Tibial nerve (tissue), 3 donors: ENCODE measurements at regions not wholly inside any gene's neighbourhood (a gene's known extent, or its start where the extent isn't known, plus 50 kb on each side); places are given as distances from the start of the nearest gene placed in this dataset.

Source experiments
- POLR2A ChIP-seq, 2 donors: fragments of 450-650 bp; IDR thresholded peaks; one replicate each; pipeline ENCODE4 v1.6.1; 2017; ENCODE audit warnings: antibody characterized with exemption in 2 of 2, mild to moderate bottlenecking in 2 of 2, moderate library complexity in 2 of 2
- TF ChIP-seq, protein P1 (sequence below), 5 experiments: fragments of 200-600 bp in 3 of 5; fragments of 450-650 bp in 2 of 5; sonication (generic) in 3 of 5; IDR thresholded peaks; one replicate each; pipeline ENCODE4 v1.5.1; 2016 to 2019; ENCODE audit warnings: antibody characterized with exemption in 5 of 5, mild to moderate bottlenecking in 3 of 5, moderate library complexity in 2 of 5

DNA sequence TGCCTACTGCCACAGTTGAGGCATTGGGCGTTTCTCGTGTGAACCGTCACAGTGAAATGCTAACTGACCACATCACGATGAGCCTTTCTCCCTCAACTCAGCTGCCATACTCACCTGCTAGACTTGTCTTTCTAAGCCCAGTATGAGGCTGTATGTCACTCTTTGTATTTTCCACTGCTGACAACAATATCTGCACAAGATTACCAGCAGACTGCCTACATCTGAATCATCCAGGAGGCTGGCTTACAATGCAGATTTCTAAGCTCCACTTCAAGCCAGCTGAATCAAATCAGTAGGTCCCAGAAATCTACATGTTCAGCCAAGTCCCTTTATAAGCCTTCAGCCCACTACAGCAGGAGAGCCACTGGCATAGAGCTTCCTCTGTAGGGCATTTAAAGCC, 355.0 kb upstream of the DUSP10 start:
- no peak for TF ChIP-seq POLR2A (IDR thresholded peaks at IDR 0.05)
- TF ChIP-seq, protein P1, sequence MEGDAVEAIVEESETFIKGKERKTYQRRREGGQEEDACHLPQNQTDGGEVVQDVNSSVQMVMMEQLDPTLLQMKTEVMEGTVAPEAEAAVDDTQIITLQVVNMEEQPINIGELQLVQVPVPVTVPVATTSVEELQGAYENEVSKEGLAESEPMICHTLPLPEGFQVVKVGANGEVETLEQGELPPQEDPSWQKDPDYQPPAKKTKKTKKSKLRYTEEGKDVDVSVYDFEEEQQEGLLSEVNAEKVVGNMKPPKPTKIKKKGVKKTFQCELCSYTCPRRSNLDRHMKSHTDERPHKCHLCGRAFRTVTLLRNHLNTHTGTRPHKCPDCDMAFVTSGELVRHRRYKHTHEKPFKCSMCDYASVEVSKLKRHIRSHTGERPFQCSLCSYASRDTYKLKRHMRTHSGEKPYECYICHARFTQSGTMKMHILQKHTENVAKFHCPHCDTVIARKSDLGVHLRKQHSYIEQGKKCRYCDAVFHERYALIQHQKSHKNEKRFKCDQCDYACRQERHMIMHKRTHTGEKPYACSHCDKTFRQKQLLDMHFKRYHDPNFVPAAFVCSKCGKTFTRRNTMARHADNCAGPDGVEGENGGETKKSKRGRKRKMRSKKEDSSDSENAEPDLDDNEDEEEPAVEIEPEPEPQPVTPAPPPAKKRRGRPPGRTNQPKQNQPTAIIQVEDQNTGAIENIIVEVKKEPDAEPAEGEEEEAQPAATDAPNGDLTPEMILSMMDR (IDR thresholded peaks at IDR 0.05), result no peak
